ENCODE measurements at regions not wholly inside any gene's neighbourhood (a gene's known extent, or its start where the extent isn't known, plus 50 kb on each side); places are given as distances from the start of the nearest gene placed in this dataset.

DNA sequence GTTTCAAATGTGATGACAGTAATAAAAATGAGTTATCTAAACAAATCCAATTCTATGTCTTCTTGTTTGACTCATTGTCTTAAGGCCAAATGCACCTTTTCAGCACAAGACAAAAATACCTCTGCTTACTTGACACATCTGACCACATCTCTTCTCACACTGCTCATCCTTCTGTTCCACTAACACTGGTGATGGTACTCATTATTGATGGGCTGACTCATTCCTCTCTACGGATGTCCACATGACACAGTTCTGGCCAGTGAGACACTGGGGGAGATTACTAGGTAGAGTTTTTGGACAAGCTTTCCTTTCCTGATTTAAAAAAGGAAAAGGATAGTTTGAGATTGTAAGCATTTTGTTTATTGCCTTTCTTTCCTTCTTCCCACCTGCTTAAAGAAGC is 410.6 kb upstream of the THRB start:
- Mint-ChIP-seq H3K36me3 (ENCODE audit: unreplicated experiment) (no peaks in the 10 kb centered on the region), H3K27me3 (ENCODE audit: unreplicated experiment) (no peaks in the 10 kb centered on the region), H3K9me3 (ENCODE audit: unreplicated experiment) (no peaks in the 10 kb centered on the region), H3K27ac (ENCODE audit: unreplicated experiment) (no peak overlapping the region), H3K4me3 (ENCODE audit: unreplicated experiment) (no peak overlapping the region), H3K4me1 (ENCODE audit: unreplicated experiment) (no peaks in the 10 kb centered on the region)
- no peak for DNase-seq (ENCODE audit: extremely low spot score, unreplicated experiment)
- TF ChIP-seq, protein P1, sequence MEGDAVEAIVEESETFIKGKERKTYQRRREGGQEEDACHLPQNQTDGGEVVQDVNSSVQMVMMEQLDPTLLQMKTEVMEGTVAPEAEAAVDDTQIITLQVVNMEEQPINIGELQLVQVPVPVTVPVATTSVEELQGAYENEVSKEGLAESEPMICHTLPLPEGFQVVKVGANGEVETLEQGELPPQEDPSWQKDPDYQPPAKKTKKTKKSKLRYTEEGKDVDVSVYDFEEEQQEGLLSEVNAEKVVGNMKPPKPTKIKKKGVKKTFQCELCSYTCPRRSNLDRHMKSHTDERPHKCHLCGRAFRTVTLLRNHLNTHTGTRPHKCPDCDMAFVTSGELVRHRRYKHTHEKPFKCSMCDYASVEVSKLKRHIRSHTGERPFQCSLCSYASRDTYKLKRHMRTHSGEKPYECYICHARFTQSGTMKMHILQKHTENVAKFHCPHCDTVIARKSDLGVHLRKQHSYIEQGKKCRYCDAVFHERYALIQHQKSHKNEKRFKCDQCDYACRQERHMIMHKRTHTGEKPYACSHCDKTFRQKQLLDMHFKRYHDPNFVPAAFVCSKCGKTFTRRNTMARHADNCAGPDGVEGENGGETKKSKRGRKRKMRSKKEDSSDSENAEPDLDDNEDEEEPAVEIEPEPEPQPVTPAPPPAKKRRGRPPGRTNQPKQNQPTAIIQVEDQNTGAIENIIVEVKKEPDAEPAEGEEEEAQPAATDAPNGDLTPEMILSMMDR (IDR thresholded peaks at IDR 0.05): no peak

DNA sequence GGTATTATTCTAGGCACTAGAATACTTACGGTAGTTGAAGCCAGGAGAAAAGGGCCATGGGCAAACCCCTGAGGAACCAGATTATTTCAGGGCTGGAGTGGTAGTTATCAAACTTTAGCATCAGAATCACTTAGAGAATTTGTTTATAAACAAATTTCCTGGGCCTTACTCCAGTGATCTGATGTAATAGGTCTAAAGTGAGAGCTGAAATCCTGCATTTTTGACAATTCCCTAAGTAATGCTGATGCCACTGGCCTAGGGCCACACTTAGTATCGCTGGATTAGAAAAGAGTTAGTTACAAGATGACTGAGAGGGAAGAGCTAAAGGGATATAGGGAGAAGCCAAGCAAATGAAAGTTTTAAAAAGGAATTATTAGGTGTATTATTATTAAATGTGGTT is 412.5 kb upstream of the THRB start:
- Mint-ChIP-seq H3K27me3 (ENCODE audit: unreplicated experiment) (no peaks in the 10 kb centered on the region), H3K4me3 (ENCODE audit: unreplicated experiment) (no peak overlapping the region), H3K9me3 (ENCODE audit: unreplicated experiment) (no peaks in the 10 kb centered on the region), H3K4me1 (ENCODE audit: unreplicated experiment) (no peaks in the 10 kb centered on the region), H3K27ac (ENCODE audit: unreplicated experiment) (no peak overlapping the region), H3K36me3 (ENCODE audit: unreplicated experiment) (no peaks in the 10 kb centered on the region)
- no peak for DNase-seq (ENCODE audit: extremely low spot score, unreplicated experiment)
- TF ChIP-seq, protein P1 (IDR thresholded peaks at IDR 0.05): no peak

DNA sequence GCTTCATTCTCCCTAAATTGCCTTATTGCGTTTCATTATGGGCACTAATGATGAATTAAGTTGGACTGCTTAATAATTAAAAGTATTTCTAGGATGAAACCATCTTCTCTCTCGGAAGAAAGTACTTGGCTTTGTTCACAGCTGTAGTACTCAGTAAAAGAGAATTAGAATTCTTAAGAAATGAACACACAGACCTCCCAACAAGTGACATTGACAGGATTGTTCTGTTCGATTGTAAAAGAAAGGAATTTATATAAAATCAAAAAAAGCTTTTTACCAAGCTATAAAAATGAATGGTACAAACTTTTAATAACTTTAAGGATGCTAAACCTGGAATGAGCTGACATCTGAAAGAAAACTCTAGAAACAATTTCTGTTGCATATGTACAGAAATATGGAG is 416.4 kb upstream of the THRB start:
- H3K36me3 Mint-ChIP-seq (ENCODE audit: unreplicated experiment): no peaks in the 10 kb centered on the region
- no peaks in the 10 kb centered on the region for H3K4me1 Mint-ChIP-seq (ENCODE audit: unreplicated experiment)
- TF ChIP-seq, protein P1 (IDR thresholded peaks at IDR 0.05): no peak
- H3K27ac Mint-ChIP-seq (ENCODE audit: unreplicated experiment): no peak overlapping the region
- DNase-seq (ENCODE audit: extremely low spot score, unreplicated experiment): no peak
- no peaks in the 10 kb centered on the region for H3K9me3 Mint-ChIP-seq (ENCODE audit: unreplicated experiment)
- no peak overlapping the region for H3K4me3 Mint-ChIP-seq (ENCODE audit: unreplicated experiment)
- H3K27me3 Mint-ChIP-seq (ENCODE audit: unreplicated experiment): no peaks in the 10 kb centered on the region

DNA sequence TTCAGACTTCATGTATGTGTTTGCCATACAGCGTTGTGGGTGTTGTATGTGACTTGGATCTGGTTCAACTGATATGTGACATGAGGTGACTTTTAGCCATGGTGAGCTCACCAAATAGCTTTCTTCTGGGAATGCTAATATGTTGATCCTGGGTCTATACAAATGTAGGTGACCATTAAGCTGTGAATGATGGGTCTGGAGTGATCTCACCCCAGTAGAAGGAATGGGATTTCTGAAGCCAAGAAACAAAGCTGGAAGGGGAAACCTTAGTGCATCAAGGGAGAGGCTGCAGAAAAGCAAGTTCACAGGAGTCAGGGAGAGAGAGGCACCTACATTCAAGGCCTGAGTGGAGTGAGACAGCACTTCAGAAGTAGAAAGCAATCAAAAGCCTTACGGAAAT is 421.0 kb upstream of the THRB start:
- H3K27me3 Mint-ChIP-seq (ENCODE audit: unreplicated experiment): no peaks in the 10 kb centered on the region
- no peaks in the 10 kb centered on the region for H3K4me1 Mint-ChIP-seq (ENCODE audit: unreplicated experiment)
- no peak overlapping the region for H3K27ac Mint-ChIP-seq (ENCODE audit: unreplicated experiment)
- no peak overlapping the region for H3K4me3 Mint-ChIP-seq (ENCODE audit: unreplicated experiment)
- TF ChIP-seq, protein P1 (IDR thresholded peaks at IDR 0.05): no peak
- H3K36me3 Mint-ChIP-seq (ENCODE audit: unreplicated experiment): no peaks in the 10 kb centered on the region
- no peak for DNase-seq (ENCODE audit: extremely low spot score, unreplicated experiment)
- H3K9me3 Mint-ChIP-seq (ENCODE audit: unreplicated experiment): no peaks in the 10 kb centered on the region

DNA sequence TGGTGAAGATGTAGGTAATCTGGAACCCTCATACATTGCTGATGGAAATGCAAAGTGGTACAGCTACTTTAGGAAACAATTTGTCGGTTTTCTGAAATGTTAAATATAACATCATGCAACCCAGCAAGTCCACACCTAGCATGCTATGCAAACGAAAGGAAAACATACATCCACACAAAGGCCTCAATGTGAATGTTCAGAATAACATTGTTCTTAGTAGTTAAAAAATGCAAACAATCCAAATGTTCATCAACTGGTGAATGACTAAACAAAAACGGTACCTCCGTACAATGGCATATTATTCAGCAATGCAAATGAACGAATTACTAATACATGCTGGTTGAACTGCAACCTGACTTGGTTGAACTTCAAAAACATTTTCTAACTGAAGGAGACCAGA is 423.3 kb upstream of the THRB start:
- Mint-ChIP-seq H3K4me1 (ENCODE audit: unreplicated experiment) (no peaks in the 10 kb centered on the region), H3K27me3 (ENCODE audit: unreplicated experiment) (no peaks in the 10 kb centered on the region), H3K27ac (ENCODE audit: unreplicated experiment) (no peak overlapping the region), H3K4me3 (ENCODE audit: unreplicated experiment) (no peak overlapping the region), H3K36me3 (ENCODE audit: unreplicated experiment) (no peaks in the 10 kb centered on the region), H3K9me3 (ENCODE audit: unreplicated experiment) (no peaks in the 10 kb centered on the region)
- TF ChIP-seq, protein P1 (IDR thresholded peaks at IDR 0.05): no peak
- no peak for DNase-seq (ENCODE audit: extremely low spot score, unreplicated experiment)

Measured in osteocyte (in vitro differentiated cells).